ENCODE measurements at regions not wholly inside any gene's neighbourhood (a gene's known extent, or its start where the extent isn't known, plus 50 kb on each side); places are given as distances from the start of the nearest gene placed in this dataset.

DNA sequence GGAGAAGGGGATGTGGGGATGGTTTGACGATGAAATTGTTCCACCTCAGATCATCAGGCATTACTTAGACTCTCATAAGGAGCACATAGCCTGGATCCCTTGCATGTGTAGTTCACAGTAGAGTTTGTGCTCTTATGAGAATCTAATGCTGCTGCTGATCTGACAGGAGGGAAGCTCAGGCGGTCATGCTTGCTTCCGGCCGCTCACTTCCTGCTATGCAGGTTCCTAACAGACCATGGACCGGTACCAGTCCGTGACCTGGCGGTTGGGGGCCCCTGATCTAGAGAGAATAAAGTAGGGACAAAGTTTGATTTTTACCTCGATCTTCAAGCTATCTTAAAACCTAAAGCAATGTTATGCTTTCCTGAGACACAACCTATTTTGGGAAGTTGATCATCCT is 373.8 kb upstream of the ARGLU1 start:
- Histone ChIP-seq H3K36me3 (ENCODE audit: control insufficient read depth, insufficient read depth, low read length) (no peaks in the 10 kb centered on the region), H3K4me3 (ENCODE audit: insufficient read depth, low read depth, low read length) (no peak overlapping the region), H3K4me1 (ENCODE audit: control insufficient read depth, insufficient read depth, low read length) (no peaks in the 10 kb centered on the region), H3K27me3 (ENCODE audit: control insufficient read depth, insufficient read depth, low read length, poor library complexity, severe bottlenecking) (no peaks in the 10 kb centered on the region), H3K9me3 (ENCODE audit: control insufficient read depth, low read length) (no peaks in the 10 kb centered on the region), H3K27ac (ENCODE audit: insufficient read depth, low read depth, low read length, poor library complexity, severe bottlenecking) (no peak overlapping the region)
- 93 to 96% methylated on average over 8 of the region's 8 CpGs for WGBS, 2 experiments

GRCh38 chr13:106927421-106927820 is 359.5 kb upstream of the ARGLU1 start:
- H3K4me1 ChIP-seq (ENCODE audit: control insufficient read depth, insufficient read depth, low read length) = no peaks in the 10 kb centered on the region
- no peak overlapping the region for H3K27ac ChIP-seq (ENCODE audit: insufficient read depth, low read depth, low read length, poor library complexity, severe bottlenecking)
- H3K36me3 ChIP-seq (ENCODE audit: control insufficient read depth, insufficient read depth, low read length) = no peaks in the 10 kb centered on the region
- no peaks in the 10 kb centered on the region for H3K9me3 ChIP-seq (ENCODE audit: control insufficient read depth, low read length)
- no peak overlapping the region for H3K4me3 ChIP-seq (ENCODE audit: insufficient read depth, low read depth, low read length)
- WGBS, 2 experiments = 89 to 100% methylated on average over 1 of the region's 1 CpG
- no peaks in the 10 kb centered on the region for H3K27me3 ChIP-seq (ENCODE audit: control insufficient read depth, insufficient read depth, low read length, poor library complexity, severe bottlenecking)

DNA sequence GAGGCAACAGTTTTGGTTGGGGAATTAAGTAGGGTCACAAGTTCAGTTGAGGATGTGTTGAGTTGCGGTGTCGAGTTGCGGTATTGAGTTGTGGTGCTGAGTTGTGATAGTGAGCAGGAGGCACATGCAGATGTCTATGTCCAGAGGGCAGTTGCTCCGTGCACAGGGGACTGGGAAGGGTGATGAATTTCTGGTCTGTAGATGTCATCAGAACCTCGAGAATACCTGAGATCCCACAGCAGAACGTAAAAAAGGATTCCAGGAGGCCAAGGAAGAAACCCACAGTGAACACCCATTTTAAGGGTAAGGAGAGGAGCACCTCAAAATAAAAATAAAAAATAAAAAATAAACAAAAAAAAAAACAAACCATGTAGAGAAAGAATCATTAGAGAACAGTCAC is 354.4 kb upstream of the ARGLU1 start:
- WGBS, 2 experiments = 90% methylated on average over 6 of the region's 6 CpGs
- no peaks in the 10 kb centered on the region for H3K36me3 ChIP-seq (ENCODE audit: control insufficient read depth, insufficient read depth, low read length)
- peaks cover 18% of the 10 kb centered on the region for H3K4me1 ChIP-seq (ENCODE audit: control insufficient read depth, insufficient read depth, low read length)
- H3K27me3 ChIP-seq (ENCODE audit: control insufficient read depth, insufficient read depth, low read length, poor library complexity, severe bottlenecking) = no peaks in the 10 kb centered on the region
- no peaks in the 10 kb centered on the region for H3K9me3 ChIP-seq (ENCODE audit: control insufficient read depth, low read length)
- no peak overlapping the region for H3K4me3 ChIP-seq (ENCODE audit: insufficient read depth, low read depth, low read length)
- no peak overlapping the region for H3K27ac ChIP-seq (ENCODE audit: insufficient read depth, low read depth, low read length, poor library complexity, severe bottlenecking)

DNA sequence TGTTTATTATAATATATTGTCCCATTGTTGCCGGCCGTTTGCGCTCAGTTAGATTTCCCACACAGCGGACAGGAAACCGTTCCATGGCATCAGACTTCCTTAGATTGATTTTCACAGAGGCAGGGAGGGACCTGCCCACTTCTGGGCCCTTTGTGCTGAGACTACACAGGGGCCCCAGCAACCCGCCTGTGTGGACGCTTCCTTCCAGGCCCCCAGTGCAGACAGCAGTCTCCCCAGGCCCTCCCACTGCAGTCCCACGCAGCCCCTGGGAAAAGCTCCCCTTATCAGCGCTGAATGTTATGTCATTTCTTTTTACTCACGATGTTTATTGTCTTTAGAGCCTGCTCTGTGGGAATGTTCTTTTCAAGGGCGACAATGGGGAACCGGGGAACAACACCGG is 351.7 kb upstream of the ARGLU1 start:
- no peaks in the 10 kb centered on the region for H3K36me3 ChIP-seq (ENCODE audit: control insufficient read depth, insufficient read depth, low read length)
- 29 to 37% methylated on average over 13 of the region's 13 CpGs for WGBS, 2 experiments
- peak overlapping the region; percentile 13 for H3K4me3 ChIP-seq (ENCODE audit: insufficient read depth, low read depth, low read length)
- no peaks in the 10 kb centered on the region for H3K27me3 ChIP-seq (ENCODE audit: control insufficient read depth, insufficient read depth, low read length, poor library complexity, severe bottlenecking)
- peak overlapping the region; percentile 78 for H3K27ac ChIP-seq (ENCODE audit: insufficient read depth, low read depth, low read length, poor library complexity, severe bottlenecking)
- H3K9me3 ChIP-seq (ENCODE audit: control insufficient read depth, low read length) = no peaks in the 10 kb centered on the region
- peaks cover 33% of the 10 kb centered on the region for H3K4me1 ChIP-seq (ENCODE audit: control insufficient read depth, insufficient read depth, low read length)

DNA sequence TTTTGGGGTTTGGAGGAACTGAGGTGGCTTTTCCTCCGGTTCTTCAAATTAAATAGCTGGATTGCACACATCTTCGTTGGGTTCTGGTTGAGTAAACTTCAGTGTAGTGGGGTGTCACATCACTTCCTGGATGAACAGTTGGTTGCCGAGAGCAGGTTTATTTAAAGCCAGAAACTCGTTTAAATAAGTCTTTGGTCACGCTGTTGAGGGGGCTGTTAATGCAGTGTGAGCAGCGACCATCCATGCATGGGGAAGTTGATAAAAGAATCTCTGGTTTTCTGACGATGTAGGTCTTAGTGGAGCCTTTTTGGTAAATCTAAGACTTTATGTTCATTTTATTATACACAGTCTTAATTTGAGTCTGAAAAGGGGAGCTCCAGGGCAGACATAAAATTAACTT is 351.2 kb upstream of the ARGLU1 start:
- Histone ChIP-seq H3K4me3 (ENCODE audit: insufficient read depth, low read depth, low read length) (no peak overlapping the region), H3K9me3 (ENCODE audit: control insufficient read depth, low read length) (no peaks in the 10 kb centered on the region), H3K27me3 (ENCODE audit: control insufficient read depth, insufficient read depth, low read length, poor library complexity, severe bottlenecking) (no peaks in the 10 kb centered on the region), H3K27ac (ENCODE audit: insufficient read depth, low read depth, low read length, poor library complexity, severe bottlenecking) (peak overlapping the region; percentile 78), H3K4me1 (ENCODE audit: control insufficient read depth, insufficient read depth, low read length) (peaks cover 33% of the 10 kb centered on the region), H3K36me3 (ENCODE audit: control insufficient read depth, insufficient read depth, low read length) (no peaks in the 10 kb centered on the region)
- WGBS, 2 experiments = 48% methylated on average over 6 to 7 of the region's 7 CpGs

DNA sequence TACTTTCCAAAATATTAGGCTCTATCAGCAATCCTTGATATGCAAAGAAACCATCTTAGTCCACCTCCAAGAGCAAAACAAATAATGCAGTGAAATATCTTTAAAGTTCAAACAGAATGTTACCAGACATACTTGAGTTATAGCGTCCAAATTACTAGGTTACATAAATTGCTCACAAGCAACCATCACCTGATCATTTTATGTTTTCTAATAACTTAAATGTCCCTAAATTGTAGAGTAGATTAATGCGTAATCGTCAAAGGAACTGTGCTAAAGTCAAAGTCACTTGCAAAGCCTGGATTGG is 350.6 kb upstream of the ARGLU1 start:
- Histone ChIP-seq H3K36me3 (ENCODE audit: control insufficient read depth, insufficient read depth, low read length) (no peaks in the 10 kb centered on the region), H3K27me3 (ENCODE audit: control insufficient read depth, insufficient read depth, low read length, poor library complexity, severe bottlenecking) (no peaks in the 10 kb centered on the region), H3K4me3 (ENCODE audit: insufficient read depth, low read depth, low read length) (no peak overlapping the region), H3K9me3 (ENCODE audit: control insufficient read depth, low read length) (no peaks in the 10 kb centered on the region), H3K4me1 (ENCODE audit: control insufficient read depth, insufficient read depth, low read length) (peaks cover 33% of the 10 kb centered on the region), H3K27ac (ENCODE audit: insufficient read depth, low read depth, low read length, poor library complexity, severe bottlenecking) (no peak overlapping the region)
- 71 to 86% methylated on average over 1 of the region's 3 CpGs for WGBS, 2 experiments

DNA sequence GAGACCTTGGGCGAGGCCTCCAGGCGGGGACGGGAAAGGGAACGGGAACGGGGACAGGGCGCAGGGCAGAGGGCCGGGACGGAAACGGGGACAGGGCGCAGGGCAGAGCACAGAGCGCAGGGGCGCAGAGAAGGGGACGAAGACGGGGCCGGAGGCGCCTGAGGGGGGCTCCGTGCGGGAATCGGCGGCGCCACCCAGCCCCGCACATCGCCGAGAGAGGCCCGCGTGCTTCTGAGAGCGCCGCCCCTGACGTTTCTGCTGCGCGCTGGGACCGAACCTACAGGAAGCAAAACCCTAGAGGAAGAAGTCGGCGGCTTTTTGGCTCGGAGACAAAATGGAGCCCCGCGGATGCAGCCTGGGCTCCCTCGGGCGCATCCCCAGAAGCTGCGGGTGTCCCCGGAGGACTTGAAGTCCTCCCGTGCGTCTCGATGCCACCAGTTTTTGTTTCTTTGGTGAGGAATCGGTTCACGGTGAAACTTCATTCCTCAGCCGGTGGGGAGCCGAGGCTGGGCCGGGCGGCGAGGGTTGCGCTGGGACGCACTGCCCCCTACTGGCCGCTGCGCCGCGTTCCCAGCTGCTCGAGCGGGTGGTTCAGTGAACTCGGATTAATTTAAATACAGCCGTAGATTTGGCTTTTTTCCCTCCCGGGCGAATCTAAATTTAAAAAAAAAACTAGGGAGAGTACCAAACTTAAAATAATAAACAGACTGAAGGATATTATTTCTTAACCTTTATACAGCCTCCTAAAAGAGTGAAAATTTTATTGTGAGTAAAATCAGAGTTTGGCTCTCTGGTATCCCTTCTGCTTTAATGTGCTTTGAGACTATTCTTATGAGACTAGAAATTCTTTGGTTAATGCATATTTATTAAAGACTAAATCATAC is 350.0 kb upstream of the ARGLU1 start:
- Histone ChIP-seq H3K4me1 (ENCODE audit: control insufficient read depth, insufficient read depth, low read length) (peaks cover 33% of the 10 kb centered on the region), H3K27ac (ENCODE audit: insufficient read depth, low read depth, low read length, poor library complexity, severe bottlenecking) (peak overlapping the region; percentile 33), H3K27me3 (ENCODE audit: control insufficient read depth, insufficient read depth, low read length, poor library complexity, severe bottlenecking) (no peaks in the 10 kb centered on the region), H3K36me3 (ENCODE audit: control insufficient read depth, insufficient read depth, low read length) (no peaks in the 10 kb centered on the region), H3K4me3 (ENCODE audit: insufficient read depth, low read depth, low read length) (peak overlapping the region; percentile 50), H3K9me3 (ENCODE audit: control insufficient read depth, low read length) (no peaks in the 10 kb centered on the region)
- 3% methylated on average over 63 of the region's 63 CpGs for whole genome bisulfite sequencing, 2 experiments

- peaks cover 33% of the 10 kb centered on the region for H3K4me1 ChIP-seq (ENCODE audit: control insufficient read depth, insufficient read depth, low read length)
- no peaks in the 10 kb centered on the region for H3K36me3 ChIP-seq (ENCODE audit: control insufficient read depth, insufficient read depth, low read length)
- no peak overlapping the region for H3K27ac ChIP-seq (ENCODE audit: insufficient read depth, low read depth, low read length, poor library complexity, severe bottlenecking)
- WGBS, 2 experiments = 70 to 71% methylated on average over 33 of the region's 33 CpGs
- no peaks in the 10 kb centered on the region for H3K9me3 ChIP-seq (ENCODE audit: control insufficient read depth, low read length)
- H3K4me3 ChIP-seq (ENCODE audit: insufficient read depth, low read depth, low read length) = peak overlapping the region; percentile 50
- no peaks in the 10 kb centered on the region for H3K27me3 ChIP-seq (ENCODE audit: control insufficient read depth, insufficient read depth, low read length, poor library complexity, severe bottlenecking)
Observed at GRCh38 chr13:106917024-106917571, 349.2 kb upstream of the ARGLU1 start.

DNA sequence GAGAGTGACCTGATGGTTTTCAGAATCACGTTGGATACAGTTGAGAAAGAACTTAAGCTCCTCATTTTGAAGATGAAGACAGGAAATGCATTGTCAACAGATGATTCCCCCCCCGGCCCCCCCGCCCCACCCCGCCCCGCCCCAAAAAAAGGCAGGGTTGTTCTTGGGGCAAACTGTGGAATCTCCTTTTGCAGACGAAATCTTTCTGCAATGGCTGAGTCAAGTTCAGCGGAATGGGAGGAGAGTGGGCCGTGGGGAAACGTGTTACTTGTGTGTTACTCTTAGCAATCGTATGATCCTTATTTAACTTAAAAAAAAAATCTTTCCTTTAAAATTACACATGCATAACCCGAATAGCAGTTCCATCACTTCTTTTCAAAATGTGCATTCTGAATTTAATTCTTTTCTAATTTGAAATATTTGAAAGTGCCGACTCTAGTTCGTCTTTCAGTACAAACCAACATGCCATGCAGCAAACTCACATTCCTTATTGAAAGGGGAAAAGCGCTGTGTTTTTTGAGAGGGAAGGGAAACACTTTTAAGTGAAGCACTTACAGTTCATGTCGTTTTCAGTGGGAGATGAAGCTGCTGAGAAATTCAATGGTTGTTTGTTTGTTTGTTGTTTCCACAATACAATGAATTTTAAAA is 348.5 kb upstream of the ARGLU1 start:
- Histone ChIP-seq H3K27me3 (ENCODE audit: control insufficient read depth, insufficient read depth, low read length, poor library complexity, severe bottlenecking) (no peaks in the 10 kb centered on the region), H3K4me1 (ENCODE audit: control insufficient read depth, insufficient read depth, low read length) (peaks cover 33% of the 10 kb centered on the region), H3K36me3 (ENCODE audit: control insufficient read depth, insufficient read depth, low read length) (no peaks in the 10 kb centered on the region), H3K9me3 (ENCODE audit: control insufficient read depth, low read length) (no peaks in the 10 kb centered on the region), H3K4me3 (ENCODE audit: insufficient read depth, low read depth, low read length) (no peak overlapping the region), H3K27ac (ENCODE audit: insufficient read depth, low read depth, low read length, poor library complexity, severe bottlenecking) (no peak overlapping the region)
- WGBS, 2 experiments = 45 to 57% methylated on average over 12 to 15 of the region's 15 CpGs

- peaks cover 30% of the 10 kb centered on the region for H3K4me1 ChIP-seq (ENCODE audit: control insufficient read depth, insufficient read depth, low read length)
- H3K27me3 ChIP-seq (ENCODE audit: control insufficient read depth, insufficient read depth, low read length, poor library complexity, severe bottlenecking) = no peaks in the 10 kb centered on the region
- H3K27ac ChIP-seq (ENCODE audit: insufficient read depth, low read depth, low read length, poor library complexity, severe bottlenecking) = no peak overlapping the region
- H3K4me3 ChIP-seq (ENCODE audit: insufficient read depth, low read depth, low read length) = no peak overlapping the region
- WGBS, 2 experiments = 70 to 81% methylated on average over 3 of the region's 3 CpGs
- no peaks in the 10 kb centered on the region for H3K9me3 ChIP-seq (ENCODE audit: control insufficient read depth, low read length)
- H3K36me3 ChIP-seq (ENCODE audit: control insufficient read depth, insufficient read depth, low read length) = no peaks in the 10 kb centered on the region
Observed at GRCh38 chr13:106915146-106915545, 347.2 kb upstream of the ARGLU1 start.
